Prostate gland (tissue), 2 donors: ENCODE measurements at regions not wholly inside any gene's neighbourhood (a gene's known extent, or its start where the extent isn't known, plus 50 kb on each side); places are given as distances from the start of the nearest gene placed in this dataset.

Source experiments
- DNase-seq: peaks from one replicate; pipeline ENCODE4 v3.0.0-alpha.2; 2019; ENCODE audit warnings: low spot score
- H3K27ac ChIP-seq, 2 donors: fragments of 200-600 bp; sonication (generic); 2 replicates each; pipeline ENCODE4 v1.5.1; 2017 to 2019
- H3K27me3 ChIP-seq: fragments of 200-600 bp; sonication (generic); replicated peaks from 2 replicates; pipeline ENCODE4 v1.5.1; 2019; ENCODE audit not compliant: insufficient read depth
- H3K36me3 ChIP-seq, 2 donors: fragments of 200-600 bp; sonication (generic); 1 replicate in 1 of 2; 2 replicates in 1 of 2; pipeline versions ENCODE4 v1.5.1 to v1.8.1; 2017 to 2019
- H3K4me1 ChIP-seq: fragments of 200-600 bp; sonication (generic); replicated peaks from 2 replicates; pipeline ENCODE4 v1.5.1; 2019
- H3K4me3 ChIP-seq, 2 donors: fragments of 200-600 bp; sonication (generic); 2 replicates each; pipeline ENCODE4 v1.5.1; 2017 to 2019
- H3K9me3 ChIP-seq: fragments of 200-600 bp; sonication (generic); 2 replicates; pipeline ENCODE4 v1.5.1; 2017
- CTCF ChIP-seq, 4 experiments: fragments of 200-600 bp in 2 of 4; fragments of 450-650 bp in 2 of 4; sonication (generic) in 2 of 4; IDR thresholded peaks; 1 replicate in 3 of 4; 2 replicates in 1 of 4; pipeline ENCODE4 v1.5.1; 2016 to 2019; ENCODE audit warnings: antibody characterized with exemption in 4 of 4, mild to moderate bottlenecking in 2 of 4, moderate library complexity in 2 of 4
- POLR2A ChIP-seq: fragments of 450-650 bp; IDR thresholded peaks from one replicate; pipeline ENCODE4 v1.6.1; 2016; ENCODE audit warnings: antibody characterized with exemption, mild to moderate bottlenecking
- POLR2AphosphoS5 ChIP-seq: sonication (generic); formaldehyde crosslinking; IDR thresholded peaks from one replicate; pipeline ENCODE4 v1.6.1; 2017; ENCODE audit warnings: antibody characterized with exemption
- WGBS: methylation state at CpG from one replicate; pipeline ENCODE4 v1.1.5; 2018; 5-methylcytosine and 5-hydroxymethylcytosine counted together
- intact Hi-C: fragments of 100-400 bp; cut with DNase I; formaldehyde crosslinking; loops from one replicate; pipeline ENCODE4 v1.14.2; 2022

- Histone ChIP-seq H3K27me3 (no peaks in the 10 kb centered on the region), H3K4me3 (no peak overlapping the region), H3K4me1 (no peaks in the 10 kb centered on the region), H3K27ac (no peak overlapping the region), H3K36me3 (no peaks in the 10 kb centered on the region), H3K9me3 (no peaks in the 10 kb centered on the region)
- DNase-seq: no peak
- TF ChIP-seq CTCF (IDR thresholded peaks at IDR 0.05) (no peak), POLR2AphosphoS5 (no peak), POLR2A (no peak)
- intact Hi-C loops: no loop called here
Measured at GRCh38 chr10:52542906-52543305, 228.8 kb downstream of the DKK1 start.

DNA sequence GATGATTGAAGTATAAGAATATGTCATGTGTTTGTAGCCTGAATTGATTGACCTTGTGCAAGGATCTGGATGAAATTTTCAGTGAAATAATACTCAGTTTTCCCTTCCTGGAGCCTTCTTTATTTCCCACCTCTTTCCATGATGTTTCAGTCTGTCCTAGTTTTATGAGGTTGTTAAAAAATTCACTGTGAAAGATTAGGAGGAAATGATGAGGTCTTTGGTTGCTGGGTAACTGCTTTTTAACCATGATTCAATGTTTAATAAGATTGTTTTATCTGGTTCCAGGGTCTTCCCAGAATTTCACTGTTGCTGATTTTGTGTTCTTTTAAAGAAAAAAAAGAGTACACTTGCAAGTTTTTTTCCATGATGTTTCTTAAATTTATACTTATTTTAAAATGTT, 221.5 kb downstream of the MBL2 start:
- Histone ChIP-seq H3K36me3 (no peaks in the 10 kb centered on the region), H3K9me3 (no peaks in the 10 kb centered on the region), H3K27ac (no peak overlapping the region), H3K4me1 (no peaks in the 10 kb centered on the region), H3K4me3 (no peak overlapping the region), H3K27me3 (no peaks in the 10 kb centered on the region)
- no peak for TF ChIP-seq POLR2A
- no peak for TF ChIP-seq CTCF (IDR thresholded peaks at IDR 0.05)
- TF ChIP-seq POLR2AphosphoS5: no peak
- no peak for DNase-seq
- intact Hi-C loops: no loop called here

DNA sequence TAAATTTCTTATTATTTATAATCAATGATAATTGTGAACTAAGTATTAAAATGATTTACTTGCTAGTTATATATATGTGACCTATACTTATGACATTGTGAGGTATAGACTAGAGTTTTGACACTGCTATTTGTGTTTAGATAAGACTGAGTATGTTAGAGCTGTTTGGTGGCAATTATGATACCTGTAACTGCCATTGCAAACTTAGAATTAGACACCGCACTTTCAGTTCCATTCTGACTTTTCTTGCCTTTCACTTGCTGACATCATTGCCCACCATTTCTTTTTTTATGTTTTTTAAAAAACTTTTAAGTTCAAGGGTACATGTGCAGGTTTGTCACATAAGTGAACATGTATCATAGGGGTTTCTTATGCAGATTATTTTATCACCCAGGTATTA, 214.5 kb downstream of the MBL2 start:
- TF ChIP-seq POLR2AphosphoS5: no peak
- no peak for TF ChIP-seq POLR2A
- TF ChIP-seq CTCF (IDR thresholded peaks at IDR 0.05): no peak
- no peak overlapping the region for H3K27ac ChIP-seq
- DNase-seq: no peak
- no peaks in the 10 kb centered on the region for H3K4me1 ChIP-seq
- intact Hi-C loops: no loop called here
- H3K36me3 ChIP-seq: no peaks in the 10 kb centered on the region
- H3K9me3 ChIP-seq: no peaks in the 10 kb centered on the region
- 95% methylated on average over 1 of the region's 1 CpG for WGBS
- no peaks in the 10 kb centered on the region for H3K27me3 ChIP-seq
- H3K4me3 ChIP-seq: no peak overlapping the region

- WGBS: 66% methylated on average over 3 of the region's 3 CpGs
- Histone ChIP-seq H3K27me3 (no peaks in the 10 kb centered on the region), H3K9me3 (no peaks in the 10 kb centered on the region), H3K27ac (no peak overlapping the region), H3K4me1 (no peaks in the 10 kb centered on the region), H3K4me3 (no peak overlapping the region), H3K36me3 (no peaks in the 10 kb centered on the region)
- TF ChIP-seq POLR2AphosphoS5: no peak
- TF ChIP-seq CTCF (IDR thresholded peaks at IDR 0.05): no peak
- no peak for TF ChIP-seq POLR2A
- no peak for DNase-seq
- intact Hi-C loops: no loop called here
Measured at GRCh38 chr10:52561322-52561721, 211.3 kb downstream of the MBL2 start.

GRCh38 chr10:52563360-52563759, 209.2 kb downstream of the MBL2 start:
- Histone ChIP-seq H3K27ac (no peak overlapping the region), H3K36me3 (no peaks in the 10 kb centered on the region), H3K4me1 (no peaks in the 10 kb centered on the region), H3K27me3 (no peaks in the 10 kb centered on the region), H3K9me3 (no peaks in the 10 kb centered on the region), H3K4me3 (no peak overlapping the region)
- DNase-seq: no peak
- intact Hi-C loops: no loop called here
- WGBS: 85% methylated on average over 1 of the region's 1 CpG
- no peak for TF ChIP-seq POLR2A
- no peak for TF ChIP-seq CTCF (IDR thresholded peaks at IDR 0.05)
